Activated CD8-positive, alpha-beta memory T cell treated with anti-CD3 and anti-CD28 coated beads for 36 hours (primary cell): ENCODE measurements at regions not wholly inside any gene's neighbourhood (a gene's known extent, or its start where the extent isn't known, plus 50 kb on each side); places are given as distances from the start of the nearest gene placed in this dataset.

ENCODE experiments used
- CTCF ChIA-PET: fragments of 350-600 bp; sonication (Branson Sonifier 250); formaldehyde crosslinking; loops from one replicate; lab custom pipeline; 2021; ENCODE audit warnings: antibody characterized with exemption; lab: Charles Lee
- POLR2A ChIA-PET: fragments of 350-600 bp; sonication (Branson Sonifier 250); formaldehyde crosslinking; loops from one replicate; lab custom pipeline; 2021; ENCODE audit warnings: antibody characterized with exemption; lab: Charles Lee

DNA sequence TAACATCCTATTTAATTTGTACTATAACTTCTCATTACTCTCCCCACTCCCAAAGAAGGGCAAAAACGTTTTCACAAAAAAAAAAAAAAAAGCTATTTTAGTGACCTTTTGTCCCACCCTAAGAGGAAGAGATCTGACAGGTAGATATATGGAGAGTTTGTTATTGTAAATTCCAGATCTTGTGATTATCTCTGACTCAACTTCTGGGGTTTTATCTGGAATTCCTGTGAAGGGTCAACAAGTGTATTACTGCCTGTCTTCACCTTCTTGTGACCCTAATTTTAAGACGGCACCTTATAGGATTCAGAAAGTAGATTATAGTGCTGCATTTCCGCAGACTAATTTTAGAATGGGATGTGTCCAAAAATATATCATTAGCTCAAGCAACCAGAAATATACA is 205.9 kb upstream of the CDIN1 start:
- ChIA-PET CTCF (no interaction called here), POLR2A (no interaction called here)

DNA sequence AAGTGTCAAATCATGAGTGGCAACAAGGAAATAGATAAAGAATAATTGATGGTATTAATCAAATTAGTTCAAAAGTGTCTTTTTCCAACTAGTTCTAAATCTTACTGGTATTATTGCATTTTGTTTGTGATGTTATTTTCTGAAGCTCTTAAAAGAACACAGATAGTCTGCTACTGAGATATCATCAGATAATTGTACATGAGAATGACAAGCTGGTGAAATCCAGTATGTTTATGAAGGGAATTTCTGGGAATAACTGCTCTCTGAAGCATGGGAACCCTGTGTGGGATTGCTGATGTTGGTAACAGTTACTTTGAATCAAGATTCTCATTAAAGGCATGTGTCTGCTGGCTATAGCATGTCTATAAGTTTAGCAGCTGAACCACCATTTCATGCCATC is 190.3 kb upstream of the CDIN1 start:
- CTCF ChIA-PET = no interaction called here
- POLR2A ChIA-PET = no interaction called here

DNA sequence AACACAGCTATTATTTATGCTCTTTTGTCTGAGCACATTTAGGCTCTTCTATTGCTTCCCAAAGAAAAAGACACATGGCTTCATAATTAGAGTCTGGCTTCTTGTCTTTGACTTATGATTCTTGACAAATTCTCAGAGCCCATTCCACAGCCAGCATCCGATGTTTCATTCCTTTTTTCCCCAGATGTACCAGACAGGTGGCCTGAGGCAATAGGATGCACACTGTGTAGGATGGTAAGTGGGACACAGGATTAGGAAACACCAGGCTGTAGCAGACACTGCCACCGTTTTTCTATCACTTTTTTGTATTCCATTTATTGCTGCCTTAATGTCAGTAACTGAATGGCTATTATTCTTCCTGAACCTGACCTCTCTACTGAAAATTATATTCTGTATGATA is 188.9 kb upstream of the CDIN1 start:
- ChIA-PET POLR2A (no interaction called here), CTCF (no interaction called here)

DNA sequence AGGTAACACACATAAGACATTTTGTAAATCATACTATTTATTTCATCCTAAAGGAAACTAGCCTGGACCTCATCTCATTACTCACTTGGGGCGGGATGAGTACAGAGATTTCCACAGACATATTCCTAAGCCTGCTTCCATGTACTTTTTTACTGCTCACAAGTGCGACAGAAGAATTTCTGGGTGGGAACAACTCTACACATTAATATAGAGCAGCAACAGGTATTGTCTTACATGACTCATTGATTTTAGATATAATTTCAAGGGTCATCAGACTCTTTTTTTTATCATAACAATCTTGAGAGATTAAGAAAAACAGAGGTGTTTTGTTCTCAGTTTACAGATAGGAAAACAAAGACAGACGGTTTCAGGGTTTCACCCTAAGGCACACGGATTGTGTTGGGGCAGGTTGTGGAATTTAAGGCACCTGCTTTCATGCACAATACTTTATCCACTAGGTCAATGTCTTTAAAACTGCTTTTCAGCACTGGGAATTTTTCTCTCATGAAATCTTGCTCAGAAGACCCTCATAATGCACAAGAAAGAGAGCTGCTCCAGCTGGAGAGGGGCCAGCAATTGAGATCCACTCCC is 186.7 kb upstream of the CDIN1 start:
- ChIA-PET POLR2A (no interaction called here), CTCF (no interaction called here)

DNA sequence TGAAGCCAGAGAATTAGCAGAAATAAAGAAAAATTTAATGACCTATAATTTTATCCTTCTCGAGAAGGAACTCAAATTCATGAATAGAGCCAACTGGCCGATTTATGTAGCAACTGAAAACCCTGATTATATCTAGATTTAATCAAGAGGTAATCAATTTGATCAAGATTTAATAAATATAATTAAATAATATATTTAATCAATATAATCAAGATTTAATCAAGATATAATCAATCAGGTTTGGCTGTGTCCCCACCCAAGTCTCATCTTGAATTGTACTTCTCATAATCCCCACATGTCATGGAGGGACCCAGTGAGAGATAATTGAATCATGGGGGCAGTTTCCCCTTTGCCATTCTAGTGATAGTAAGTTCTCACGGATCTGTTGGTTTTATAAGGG is 181.2 kb upstream of the CDIN1 start:
- POLR2A ChIA-PET = no interaction called here
- CTCF ChIA-PET = no interaction called here

DNA sequence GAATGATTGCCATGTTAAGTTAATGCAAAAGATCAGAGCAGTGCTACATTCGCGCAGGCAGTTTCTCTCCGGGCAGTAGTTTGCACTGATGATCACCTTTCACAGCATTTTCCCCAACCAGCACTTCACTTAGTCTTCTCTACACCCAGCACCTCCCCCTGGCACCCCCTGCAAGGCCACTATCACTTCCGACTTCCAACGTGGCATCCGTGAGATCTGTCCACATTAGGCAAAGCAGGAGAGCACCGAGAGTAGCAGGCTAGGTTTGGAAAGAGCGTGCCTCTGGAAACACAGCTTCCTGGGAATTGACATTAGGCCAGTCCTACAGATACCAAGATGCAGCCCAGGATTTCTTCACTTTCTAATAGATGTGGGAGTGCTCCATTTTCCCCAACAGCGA is 180.2 kb upstream of the CDIN1 start:
- POLR2A ChIA-PET = no interaction called here
- CTCF ChIA-PET = no interaction called here

DNA sequence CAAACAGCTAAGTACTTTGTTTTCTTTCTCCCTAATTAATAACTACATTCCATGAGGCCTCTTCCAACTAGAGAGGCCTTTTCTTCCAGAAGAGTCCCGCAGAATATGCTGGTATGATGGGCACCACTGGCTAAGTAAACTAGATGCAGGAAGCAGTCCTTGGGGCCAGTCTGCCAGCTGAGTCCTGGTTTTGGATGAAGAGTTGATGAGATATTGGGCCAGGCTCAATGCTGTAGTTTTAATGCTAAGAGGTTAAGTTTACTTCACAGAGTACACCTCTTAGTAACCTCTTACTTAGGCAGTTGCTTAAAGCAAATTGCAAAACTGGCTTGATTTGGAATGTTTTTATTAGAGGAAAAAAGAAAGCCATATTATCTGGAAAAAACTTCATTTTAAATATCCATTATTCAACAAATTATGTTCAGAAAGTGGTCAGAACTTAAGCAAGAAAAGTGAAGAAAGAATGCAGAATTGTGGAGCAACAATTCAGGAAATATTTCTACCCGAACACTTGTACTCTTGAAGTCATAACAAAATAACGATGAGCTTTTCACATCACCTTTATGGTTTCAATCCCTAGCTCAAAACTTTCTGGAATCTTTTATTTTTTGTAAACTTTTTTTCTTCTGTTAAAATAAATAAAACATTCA is 178.4 kb upstream of the CDIN1 start:
- POLR2A ChIA-PET = no interaction called here
- CTCF ChIA-PET = no interaction called here

DNA sequence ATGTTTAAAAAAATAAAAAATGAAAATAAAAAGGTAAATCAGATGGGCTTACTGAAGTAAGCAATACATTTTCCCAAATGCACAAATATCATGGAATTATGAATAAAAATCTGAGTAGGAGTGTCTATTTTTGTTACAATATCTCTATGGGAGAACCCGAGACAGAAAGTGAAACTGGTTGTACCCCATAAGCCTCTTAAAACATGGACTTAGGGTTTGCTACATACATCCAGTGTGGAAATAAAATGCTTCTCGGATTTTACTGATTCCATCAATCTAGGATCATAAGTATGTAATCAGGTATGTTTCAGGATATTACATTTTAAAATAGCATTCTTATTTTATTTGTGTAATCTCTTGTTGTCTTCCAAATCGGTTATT is 177.8 kb upstream of the CDIN1 start:
- ChIA-PET POLR2A (no interaction called here), CTCF (no interaction called here)

DNA sequence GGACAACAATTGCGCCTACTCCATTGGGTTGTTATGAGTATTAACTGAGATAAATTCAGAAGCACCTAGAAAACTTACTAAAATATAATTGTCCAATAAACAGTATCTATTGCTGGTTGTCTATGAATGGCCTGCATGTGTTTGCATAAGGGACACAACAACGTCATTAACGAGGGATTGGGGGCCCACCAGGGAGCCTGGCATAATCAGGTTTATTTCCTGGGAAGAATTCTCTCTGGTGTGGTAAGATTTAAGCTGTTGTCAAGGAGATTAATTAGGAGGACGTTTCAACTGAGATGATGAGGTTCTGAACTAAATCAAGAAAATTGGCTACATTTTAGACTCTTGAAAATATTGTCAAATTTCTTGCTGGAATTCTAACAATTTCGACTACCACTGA is 176.1 kb upstream of the CDIN1 start:
- ChIA-PET POLR2A (no interaction called here), CTCF (no interaction called here)

DNA sequence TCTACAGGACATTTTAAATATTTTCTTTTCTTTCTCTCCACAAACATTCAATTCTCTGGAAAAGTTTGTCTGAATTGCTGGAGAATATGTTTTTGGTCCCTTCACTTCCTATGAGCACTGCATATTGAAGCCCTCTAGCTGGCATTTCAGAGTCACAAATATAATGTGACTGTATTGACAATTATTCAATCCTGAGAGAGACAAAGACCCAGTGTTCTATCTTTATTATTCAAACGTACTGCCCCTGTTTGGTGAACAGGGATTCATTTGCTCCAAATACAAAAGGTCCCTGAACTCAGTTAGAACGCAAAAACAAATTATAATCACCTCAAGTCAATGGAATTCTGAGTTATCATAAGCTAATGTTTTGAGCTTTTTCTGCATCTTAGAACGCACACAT is 173.1 kb upstream of the CDIN1 start:
- ChIA-PET CTCF (no interaction called here), POLR2A (no interaction called here)

DNA sequence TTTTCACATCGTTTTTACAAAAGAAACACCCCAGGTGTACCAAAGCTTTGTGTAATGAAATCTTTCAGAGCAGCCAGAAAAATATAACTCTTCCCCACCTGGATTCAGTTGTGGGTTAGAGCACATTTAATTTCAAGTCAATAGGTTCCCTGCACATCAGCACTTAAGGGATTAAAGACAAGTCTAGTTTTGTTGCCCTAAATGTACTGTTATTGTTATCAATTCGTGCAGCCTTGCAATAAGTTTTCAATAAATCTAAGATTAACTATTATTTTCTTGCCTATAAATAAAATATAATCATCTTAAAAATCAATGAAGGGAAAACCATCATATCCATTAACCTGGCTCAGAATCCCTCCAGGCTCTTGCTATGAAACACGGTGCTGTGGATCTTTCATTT is 172.5 kb upstream of the CDIN1 start:
- ChIA-PET CTCF (no interaction called here), POLR2A (no interaction called here)

DNA sequence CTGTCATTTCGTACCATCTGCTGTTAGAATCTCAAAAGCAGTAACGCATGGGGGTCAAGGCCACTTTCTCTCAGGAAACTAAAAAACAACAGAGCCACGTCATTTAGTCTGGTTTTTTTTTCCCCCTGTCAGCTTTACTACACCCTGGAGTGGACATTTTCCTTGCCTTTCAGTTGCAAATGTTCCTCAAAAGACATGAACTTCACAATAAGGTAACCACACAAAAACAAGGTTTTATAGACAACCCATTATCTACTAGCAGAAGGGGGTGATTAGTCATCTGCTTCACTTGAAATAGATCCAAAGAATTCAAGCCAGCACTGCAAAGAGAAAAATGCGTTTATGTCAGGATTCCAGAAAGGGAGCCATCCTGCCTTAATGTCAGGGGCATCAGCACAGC is 171.8 kb upstream of the CDIN1 start:
- CTCF ChIA-PET = no interaction called here
- POLR2A ChIA-PET = no interaction called here

DNA sequence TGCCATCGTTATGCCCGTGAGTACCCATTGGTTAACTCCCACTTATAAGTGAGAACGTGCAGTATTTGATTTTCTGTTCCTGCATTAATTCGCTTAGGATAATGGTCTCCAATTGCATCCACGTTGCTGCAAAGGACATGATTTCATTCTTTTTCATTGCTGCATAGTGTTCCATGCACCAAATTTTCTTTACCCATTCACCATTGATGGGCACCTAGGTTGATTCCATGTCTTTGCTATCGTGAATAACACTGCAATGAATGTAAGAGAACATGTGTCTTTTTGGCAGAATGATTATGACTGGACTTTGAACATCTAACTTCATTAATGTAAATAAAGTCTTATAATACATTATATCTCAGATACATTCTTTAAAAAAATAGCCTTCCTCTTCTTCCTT is 169.6 kb upstream of the CDIN1 start:
- ChIA-PET CTCF (no interaction called here), POLR2A (no interaction called here)

DNA sequence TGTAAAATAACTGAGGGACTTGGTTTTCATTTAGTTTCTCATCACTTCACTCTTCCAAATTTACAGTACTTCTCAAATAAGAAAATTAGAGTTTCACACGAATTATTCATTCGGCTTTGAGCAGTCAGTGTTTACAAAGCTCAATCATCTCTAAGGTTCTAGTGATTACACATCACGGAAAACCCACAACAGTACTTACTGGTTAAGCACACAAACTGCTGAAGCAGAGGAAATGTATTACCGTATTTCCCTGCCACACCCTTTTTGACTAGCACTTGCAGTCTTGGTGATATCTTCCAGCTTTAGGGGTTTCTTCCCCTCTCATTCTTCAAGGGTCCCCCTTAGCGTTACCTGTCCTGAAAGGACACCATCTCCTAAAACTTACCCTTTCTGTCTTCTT is 164.8 kb upstream of the CDIN1 start:
- POLR2A ChIA-PET = no interaction called here

DNA sequence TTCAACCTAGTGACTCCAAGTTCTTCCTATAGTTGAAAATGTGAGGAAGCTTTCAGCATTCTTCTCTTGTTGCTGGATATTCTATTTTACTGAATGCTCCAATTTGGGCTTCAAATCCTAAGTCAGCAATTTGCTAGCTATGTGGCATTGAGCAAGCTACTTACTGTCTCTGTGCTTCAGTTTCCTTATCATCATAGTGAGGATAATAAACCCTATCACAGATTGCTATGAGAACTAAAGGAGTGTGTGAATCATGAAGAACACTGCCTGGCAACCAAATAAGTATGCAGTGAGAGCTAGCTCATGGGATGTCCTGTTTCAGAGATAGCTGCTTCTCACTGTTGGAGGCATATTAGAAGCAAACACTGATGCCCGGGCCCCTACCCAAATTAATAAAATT is 163.8 kb upstream of the CDIN1 start:
- CTCF ChIA-PET = no interaction called here

More for the DNA sequence above, 164.8 kb upstream of the CDIN1 start:
- CTCF ChIA-PET = no interaction called here

DNA sequence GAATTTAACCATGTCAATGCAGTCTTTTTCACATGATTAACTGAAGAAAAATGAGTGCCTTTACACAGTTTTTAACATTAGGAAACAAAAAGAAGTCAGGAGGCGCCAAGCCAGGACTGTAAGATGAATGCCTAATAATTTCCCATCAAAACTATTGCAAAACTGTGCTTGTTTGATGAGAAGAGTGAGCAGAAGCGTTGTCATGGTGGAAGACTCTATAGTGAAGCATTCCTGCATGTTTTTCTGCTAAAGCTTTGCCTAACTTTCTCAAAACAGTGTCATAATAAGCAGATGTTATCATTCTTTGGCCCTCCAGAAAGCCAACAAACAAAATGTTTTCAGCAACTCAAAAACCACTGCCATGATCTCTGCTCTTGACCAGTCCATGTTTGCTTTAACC is 156.8 kb upstream of the CDIN1 start:
- POLR2A ChIA-PET = no interaction called here
- CTCF ChIA-PET = no interaction called here

More for the DNA sequence above, 163.8 kb upstream of the CDIN1 start:
- POLR2A ChIA-PET = no interaction called here

DNA sequence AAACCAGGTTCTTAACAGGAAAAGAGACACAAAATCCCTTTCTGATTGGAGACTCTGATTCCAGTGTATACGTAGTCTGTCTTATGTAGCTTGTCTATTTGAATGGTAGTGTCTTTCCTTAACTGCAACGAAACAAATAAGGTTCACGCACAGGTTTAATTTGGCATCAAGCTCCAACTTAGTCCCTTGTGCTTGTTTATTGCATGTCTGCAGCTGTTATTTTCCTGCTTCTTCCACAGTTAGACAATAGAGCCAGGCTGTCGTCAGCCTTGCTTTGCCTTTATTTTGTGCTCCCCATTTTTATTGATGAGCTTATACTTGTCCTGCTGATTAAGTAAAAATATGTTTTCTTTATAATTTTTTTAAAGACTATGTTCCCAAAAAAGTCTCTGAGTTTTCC is 152.7 kb upstream of the CDIN1 start:
- ChIA-PET CTCF (no interaction called here), POLR2A (no interaction called here)

DNA sequence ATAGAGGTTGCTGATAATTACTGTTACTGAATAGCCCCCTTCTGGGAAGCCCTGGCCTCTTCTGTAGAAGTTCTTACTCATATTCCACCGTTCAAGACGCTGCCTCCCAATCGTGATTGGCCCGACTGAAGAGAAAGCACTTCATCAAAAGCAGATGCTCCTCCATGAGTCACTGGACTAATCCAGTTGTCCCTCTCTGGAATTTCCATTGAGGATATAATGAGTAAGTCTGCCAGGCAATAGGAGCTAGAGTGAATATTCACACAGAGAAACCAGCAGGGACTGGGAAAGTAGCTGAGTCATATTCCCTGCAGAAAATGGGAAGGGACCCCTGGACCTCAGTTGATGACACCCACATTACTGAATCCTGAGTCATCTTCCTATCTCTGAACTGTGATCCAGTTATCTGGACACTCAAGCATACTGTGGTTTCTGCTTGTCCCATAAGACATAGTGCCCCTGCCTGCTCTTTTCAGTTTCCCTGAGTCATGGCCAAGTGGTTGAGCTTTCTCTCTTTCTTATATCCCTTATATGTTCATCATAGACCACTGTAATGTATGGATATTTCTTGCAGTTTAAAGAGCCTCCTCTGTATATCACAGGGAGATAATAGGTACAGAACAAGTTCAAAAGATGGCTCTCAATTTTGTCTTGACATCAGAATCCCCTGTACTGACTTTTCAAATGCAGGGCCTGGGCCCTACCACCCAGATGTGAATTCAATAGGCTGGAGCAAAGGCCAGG is 151.2 kb upstream of the CDIN1 start:
- CTCF ChIA-PET = no interaction called here
- POLR2A ChIA-PET = no interaction called here

DNA sequence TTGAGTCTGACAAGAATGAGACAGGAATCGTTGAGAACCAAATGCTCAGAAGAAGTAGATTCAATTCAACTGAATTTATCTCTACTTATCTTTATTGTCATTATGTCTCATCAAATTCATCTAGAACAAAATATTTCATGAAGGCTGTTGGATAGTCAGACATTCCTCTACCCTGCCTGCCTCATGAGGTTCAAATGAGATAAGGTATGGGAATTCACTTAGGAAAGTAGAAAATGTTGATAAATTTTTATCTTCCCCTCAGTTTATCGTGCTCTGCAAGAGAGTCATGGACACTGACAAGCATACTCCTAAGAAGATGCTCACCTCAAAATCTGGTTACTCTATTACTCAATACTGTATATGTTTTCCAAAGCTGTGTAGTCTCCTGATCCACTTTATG is 149.7 kb upstream of the CDIN1 start:
- ChIA-PET CTCF (no interaction called here), POLR2A (no interaction called here)

DNA sequence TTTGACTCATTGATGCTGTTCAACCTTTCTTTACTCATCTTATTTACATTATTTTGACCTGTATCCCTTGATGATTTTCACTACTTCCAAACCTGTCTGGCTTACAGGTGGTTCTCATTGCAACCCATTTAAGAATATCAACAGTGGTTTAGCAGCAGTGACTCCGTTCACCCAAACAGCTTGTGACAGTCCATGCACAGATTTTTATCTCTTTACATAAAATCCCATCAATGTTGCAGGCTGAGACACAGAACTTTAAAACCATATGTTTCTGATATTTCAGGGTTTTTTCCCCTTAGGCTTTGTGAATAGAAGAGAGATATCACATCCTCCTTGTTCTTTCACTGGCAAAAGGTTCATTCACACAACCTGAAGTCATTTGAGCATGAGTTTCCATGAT is 149.1 kb upstream of the CDIN1 start:
- ChIA-PET CTCF (no interaction called here), POLR2A (no interaction called here)

DNA sequence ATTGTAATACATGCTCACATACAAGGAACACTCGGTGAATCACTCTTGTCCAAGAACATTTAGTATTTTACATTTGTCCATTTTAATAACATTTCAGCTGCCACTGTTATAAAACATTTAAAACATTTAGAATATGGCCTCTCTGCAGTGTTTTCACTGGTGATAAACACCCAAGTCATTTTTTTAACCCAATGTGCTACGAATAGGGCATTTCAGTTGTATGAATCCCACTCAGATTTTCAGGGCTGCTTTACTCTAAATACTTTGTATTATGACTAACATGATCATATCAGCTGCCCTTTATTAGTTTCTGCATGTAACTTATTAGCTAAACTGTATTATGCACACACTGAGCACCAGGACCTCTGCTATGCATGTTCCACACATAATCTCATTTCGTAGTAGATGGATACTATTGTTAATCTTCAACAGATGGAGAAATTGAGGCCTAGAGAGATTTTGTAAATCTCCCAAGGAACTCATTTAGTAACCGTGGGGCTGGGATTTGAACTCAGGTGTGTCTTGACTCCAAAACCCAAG is 148.6 kb upstream of the CDIN1 start:
- POLR2A ChIA-PET = no interaction called here
- CTCF ChIA-PET = no interaction called here
